Middle frontal gyrus (tissue), 1 donor: ENCODE measurements at regions not wholly inside any gene's neighbourhood (a gene's known extent, or its start where the extent isn't known, plus 50 kb on each side); places are given as distances from the start of the nearest gene placed in this dataset.
A peak's percentile ranks its signal among the peaks of the same experiment; 100 is the strongest.
"Not testable (repeated sequence)": the region's sequence is repeated elsewhere in the genome, so short reads cannot be mapped to it uniquely, and the experiment has no call there.

ENCODE experiments used
- DNase-seq: peaks from one replicate; pipeline ENCODE4 v3.0.0-alpha.2; 2015; ENCODE audit warnings: low spot score; ENCODE audit errors: extremely low spot score

DNA sequence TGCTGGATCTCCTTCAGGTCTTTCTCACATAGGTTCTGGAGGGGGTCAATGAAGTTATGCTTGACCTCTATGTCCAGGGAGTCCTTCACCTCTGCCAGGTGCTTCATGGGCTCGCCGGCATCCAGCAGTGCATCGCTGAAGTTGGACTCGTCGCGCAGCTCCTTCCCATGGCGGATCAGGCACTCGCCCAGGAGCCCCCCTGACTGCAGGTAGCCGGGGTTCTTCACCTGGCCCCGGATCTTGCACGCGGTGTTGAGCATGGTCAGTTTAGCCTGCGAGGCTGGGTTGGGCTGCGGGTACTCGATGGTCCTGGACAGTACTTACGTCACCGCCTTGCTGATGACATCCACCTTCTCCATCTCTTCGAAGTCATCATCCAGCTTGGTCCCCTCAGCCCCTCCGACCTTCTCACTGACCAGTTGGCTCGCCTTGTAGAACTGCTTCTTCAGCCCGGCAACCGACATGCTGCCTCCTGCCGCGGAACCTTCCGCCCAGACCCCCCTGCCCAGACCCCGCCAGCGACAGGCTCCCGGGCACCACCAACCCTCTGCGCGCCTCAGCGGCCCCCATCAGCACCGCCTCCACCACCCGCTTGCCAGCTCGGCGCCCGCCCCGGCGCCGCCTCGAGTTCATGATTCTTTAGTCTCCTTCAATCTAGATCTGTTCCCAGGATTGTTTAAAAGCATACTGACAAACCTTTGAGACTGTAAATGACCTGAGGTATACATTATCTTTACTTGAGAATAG is 99.8 kb downstream of the KPNA2 start:
- no peak for DNase-seq

DNA sequence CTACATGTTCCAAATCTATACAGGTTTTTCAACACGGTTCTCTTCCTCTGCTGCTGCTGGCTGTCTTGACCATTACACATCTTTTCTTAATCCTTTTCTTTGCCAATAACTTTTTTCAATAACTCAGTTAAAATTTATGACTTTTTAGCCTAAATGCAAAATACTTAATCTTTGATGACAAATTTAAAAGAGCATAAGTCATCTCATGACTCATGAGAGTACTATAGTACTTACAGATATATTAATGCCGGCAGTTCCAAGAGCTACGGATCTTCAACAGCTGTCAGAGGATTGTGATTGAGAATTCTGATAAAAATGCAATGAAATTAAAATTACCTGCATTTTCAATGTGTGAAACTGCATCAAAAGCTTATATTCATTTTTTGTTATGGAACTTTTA is 105.5 kb downstream of the KPNA2 start:
- DNase-seq = no peak

DNA sequence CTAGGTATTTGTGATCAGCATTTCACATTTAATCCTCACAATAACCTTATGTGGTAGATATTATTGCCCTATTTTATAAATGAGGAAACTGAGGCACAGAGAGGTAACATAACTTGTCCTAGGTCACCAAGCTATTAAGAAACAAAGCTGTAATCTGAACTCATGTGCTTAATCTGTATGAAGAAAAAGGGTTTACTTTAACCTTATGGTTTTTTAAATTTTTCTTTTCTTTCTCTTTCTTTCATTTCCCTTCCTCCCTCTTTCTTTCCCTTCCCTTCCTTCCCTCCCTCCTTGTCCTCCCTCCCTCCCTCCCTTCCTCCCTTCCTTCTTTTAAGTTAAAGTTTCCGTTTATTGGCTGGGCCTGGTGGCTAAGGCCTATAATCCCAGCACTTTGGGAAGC is 105.2 kb upstream of the AMZ2 start:
- DNase-seq = no peak

- DNase-seq = no peak
Measured at GRCh38 chr17:68143425-68143824, 104.4 kb upstream of the AMZ2 start.

GRCh38 chr17:68145088-68145487 is 102.8 kb upstream of the AMZ2 start:
- DNase-seq = no peak

- no peak for DNase-seq
Measured at GRCh38 chr17:68148936-68149335, 98.9 kb upstream of the AMZ2 start.

DNA sequence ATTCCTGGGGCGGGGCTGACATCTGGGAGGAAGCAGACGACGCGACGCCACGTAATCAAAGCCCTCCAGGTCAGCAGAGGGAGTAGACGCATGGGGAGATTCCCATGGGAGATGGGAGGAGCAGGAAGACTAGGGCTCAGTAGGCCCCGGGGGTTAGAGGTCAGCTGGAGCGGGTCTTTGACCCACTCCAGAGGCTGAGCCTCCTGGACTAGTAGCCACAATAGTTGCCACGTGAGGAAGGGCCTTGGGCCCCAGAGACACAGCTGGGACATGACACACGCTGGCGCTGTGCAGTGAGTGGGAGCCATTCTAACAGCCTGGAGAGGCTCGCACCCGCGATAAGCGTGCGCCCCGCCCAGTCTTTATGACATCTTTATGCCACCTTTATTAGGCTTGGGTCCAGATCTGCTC is 95.7 kb upstream of the AMZ2 start:
- no peak for DNase-seq

DNA sequence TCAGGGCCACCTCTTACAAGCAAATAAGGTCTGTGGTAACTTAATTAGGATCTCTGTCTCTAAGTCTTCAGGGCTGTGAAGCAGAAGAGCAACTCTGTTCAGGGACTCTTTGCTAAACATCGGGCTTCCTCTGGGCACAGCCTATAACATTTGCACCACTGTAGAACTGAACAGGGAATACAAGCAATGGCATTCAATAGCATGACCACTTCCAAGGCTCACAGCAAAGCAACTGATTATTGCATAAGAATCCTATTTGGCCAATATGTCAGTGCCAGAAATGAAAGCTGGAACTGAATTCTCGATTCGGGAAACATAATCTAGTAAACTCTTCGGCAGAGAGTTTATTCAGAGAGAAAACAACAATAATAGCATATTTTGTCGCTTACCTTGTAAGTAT is 92.2 kb upstream of the AMZ2 start:
- DNase-seq = no peak

DNA sequence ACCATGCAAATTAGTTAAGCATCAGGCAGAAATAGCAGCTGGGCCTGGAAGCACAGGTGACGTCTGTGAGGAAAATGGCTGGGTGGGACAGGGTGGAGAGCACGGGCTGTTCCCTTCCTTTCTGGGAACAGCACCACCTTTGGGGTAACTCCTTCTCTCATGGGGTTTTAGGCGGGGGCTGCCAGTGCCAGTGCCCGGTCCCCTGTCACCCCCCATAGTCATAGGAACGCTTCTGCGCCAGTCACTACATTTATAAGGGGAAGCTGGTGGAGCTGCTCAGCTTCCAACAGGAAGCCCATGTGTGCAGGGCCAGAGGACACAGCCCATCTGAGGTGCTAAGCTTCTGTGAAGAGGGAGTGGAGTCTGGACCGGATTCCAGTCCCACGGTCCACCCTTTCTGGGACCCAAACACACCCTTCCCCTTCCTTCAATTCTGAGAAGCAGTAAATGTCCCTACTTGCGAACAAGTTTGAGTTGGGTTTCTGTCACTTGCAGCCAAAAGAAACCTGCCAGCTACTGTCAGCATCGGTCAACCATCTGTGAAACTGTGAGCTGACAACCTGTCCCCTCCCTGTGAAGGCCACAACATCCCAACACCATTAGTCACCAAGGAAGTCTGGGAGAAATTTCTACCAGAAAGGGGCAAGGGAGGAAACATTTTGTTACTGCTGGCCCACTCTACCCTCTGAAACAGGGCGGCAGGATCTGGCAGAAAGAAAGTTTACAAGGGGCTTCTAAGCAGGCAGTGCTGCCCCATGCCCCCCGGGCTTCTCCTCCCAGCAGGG is 86.0 kb upstream of the AMZ2 start:
- DNase-seq = no peak

- DNase-seq = not testable (repeated sequence)
Measured at GRCh38 chr17:68168273-68169164, 79.3 kb upstream of the AMZ2 start.

- DNase-seq = not testable (repeated sequence)
Measured at GRCh38 chr17:68169165-68169821, 78.5 kb upstream of the AMZ2 start.

- no peak for DNase-seq
Measured at GRCh38 chr17:68169840-68170239, 78.0 kb upstream of the AMZ2 start.

- DNase-seq = no peak
Measured at GRCh38 chr17:68170246-68170645, 77.6 kb upstream of the AMZ2 start.

- peak; percentile 26 for DNase-seq
Measured at GRCh38 chr17:68172461-68172954, 75.3 kb upstream of the AMZ2 start.

GRCh38 chr17:68175416-68175815 is 72.4 kb upstream of the AMZ2 start:
- no peak for DNase-seq

DNA sequence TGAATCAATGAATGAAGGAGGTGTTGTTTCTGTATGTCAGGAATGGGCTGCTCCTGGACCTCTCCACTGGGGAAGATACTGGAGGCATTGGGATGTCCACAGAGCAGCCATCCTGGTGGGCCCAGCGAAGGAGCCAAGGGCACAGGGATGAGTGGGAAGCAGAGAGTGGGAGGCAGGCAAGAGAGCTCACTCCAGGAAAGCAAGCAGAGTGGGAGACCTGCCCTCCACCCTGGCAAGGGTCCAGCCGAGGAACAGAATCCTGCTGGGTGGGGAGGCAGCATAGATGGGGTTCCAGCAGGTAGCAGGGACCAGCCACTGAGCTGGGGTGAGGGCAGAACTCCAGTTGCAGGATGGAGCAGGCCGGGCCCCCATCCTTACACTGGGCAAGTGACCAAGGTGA is 71.9 kb upstream of the AMZ2 start:
- DNase-seq = no peak

GRCh38 chr17:68176718-68177117 is 71.1 kb upstream of the AMZ2 start:
- no peak for DNase-seq

GRCh38 chr17:68178831-68179230 is 69.0 kb upstream of the AMZ2 start:
- no peak for DNase-seq

DNA sequence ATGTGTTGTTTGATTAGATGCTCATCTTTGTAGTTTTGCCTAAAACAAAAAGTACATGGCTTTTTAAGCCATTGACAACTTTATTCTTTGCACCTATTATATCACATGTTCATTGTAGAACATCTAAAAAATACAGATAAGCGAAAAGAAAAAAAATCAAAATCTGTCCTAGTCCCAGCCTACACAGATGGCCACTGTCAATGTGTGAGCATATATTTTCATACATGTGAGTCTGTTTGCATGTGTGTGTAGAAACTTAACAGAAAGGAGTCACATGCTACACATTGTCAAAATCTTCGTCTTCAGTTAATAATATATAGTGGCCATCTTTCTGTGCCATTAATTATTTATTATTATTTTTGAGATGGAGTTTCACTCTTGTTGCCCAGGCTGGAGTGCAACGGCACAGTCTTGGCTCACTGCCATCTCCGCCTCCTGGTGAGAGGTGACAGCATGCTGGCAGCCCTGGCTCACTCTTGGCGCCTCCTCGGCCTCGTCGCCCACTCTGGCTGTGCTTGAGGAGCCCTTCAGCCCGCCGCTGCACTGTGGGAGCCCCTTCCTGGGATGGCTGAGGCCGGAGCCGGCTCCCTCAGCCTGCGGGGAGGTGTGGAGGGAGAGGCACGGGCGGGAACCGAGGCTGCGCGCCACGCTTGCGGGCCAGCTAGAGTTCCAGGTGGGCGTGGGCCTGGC is 68.5 kb upstream of the AMZ2 start:
- DNase-seq = no peak

DNA sequence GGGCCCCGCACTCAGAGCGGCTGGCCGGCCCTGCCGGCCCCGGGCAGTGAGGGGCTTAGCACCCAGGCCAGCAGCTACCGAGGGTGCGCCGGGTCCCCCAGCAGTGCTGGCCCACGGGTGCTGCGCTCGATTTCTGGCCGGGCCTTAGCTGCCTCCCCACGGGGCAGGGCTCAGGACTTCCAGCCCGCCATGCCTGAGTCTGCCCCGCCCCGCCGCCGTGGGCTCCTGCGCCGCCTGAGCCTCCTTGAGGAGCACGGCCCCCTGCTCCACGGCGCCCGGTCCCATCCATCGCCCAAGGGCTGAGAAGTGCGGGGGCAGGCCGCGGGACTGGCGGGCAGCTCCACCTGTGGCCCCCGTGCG is 67.9 kb upstream of the AMZ2 start:
- DNase-seq = no peak

- DNase-seq = no peak
Measured at GRCh38 chr17:68182011-68182306, 65.9 kb upstream of the AMZ2 start.
